ENCODE measurements at regions not wholly inside any gene's neighbourhood (a gene's known extent, or its start where the extent isn't known, plus 50 kb on each side); places are given as distances from the start of the nearest gene placed in this dataset.

GRCh38 chr3:166405896-166406295 is 568.7 kb upstream of the BCHE start:
- TF ChIP-seq CTCF (IDR thresholded peaks at IDR 0.05; ENCODE audit: poor library complexity, severe bottlenecking) (no peak), POLR2AphosphoS5 (IDR thresholded peaks at IDR 0.05) (no peak), EP300 (conservative IDR thresholded peaks at IDR 0.05; ENCODE audit: poor library complexity, severe bottlenecking) (no peak), REST (IDR thresholded peaks at IDR 0.05; ENCODE audit: borderline replicate concordance) (no peak), SMC3 (conservative IDR thresholded peaks at IDR 0.05; ENCODE audit: poor library complexity) (no peak), TAF1 (IDR thresholded peaks at IDR 0.05; ENCODE audit: low read depth) (no peak)

Measured in neural cell (in vitro differentiated cells).